ENCODE measurements at regions not wholly inside any gene's neighbourhood (a gene's known extent, or its start where the extent isn't known, plus 50 kb on each side); places are given as distances from the start of the nearest gene placed in this dataset.

GRCh38 chr5:106493910-106494309 is 1176.8 kb downstream of the EFNA5 start:
- ChIA-PET CTCF (no interaction called here), POLR2A (no interaction called here)
- WGBS (ENCODE audit: low lambda C conversion rate) = 96% methylated on average over 2 of the region's 2 CpGs

GRCh38 chr5:106489004-106489403 is 1181.7 kb downstream of the EFNA5 start:
- Histone ChIP-seq H3K4me1 (ENCODE audit: control insufficient read depth in 1 of 2, insufficient read depth in 2 of 2, low read depth in 1 of 2, low read length in 1 of 2) (no peaks in the 10 kb centered on the region; a peak in 1 of 4 replicates), H3K79me2 (ENCODE audit: insufficient read depth) (no peaks in the 10 kb centered on the region), H3K4me2 (no peak overlapping the region), H3K4me3 (ENCODE audit: low read depth in 2 of 2, low read length in 1 of 2) (no peak overlapping the region), H3K27ac (ENCODE audit: low read depth in 2 of 2, low read length in 1 of 2) (no peak overlapping the region; a peak in 1 of 4 replicates), H3F3A (replicated peaks; ENCODE audit: insufficient read depth) (no peaks in the 10 kb centered on the region), H3K36me3 (replicated peaks in 1 of 2; ENCODE audit: control insufficient read depth in 1 of 2, insufficient read depth in 2 of 2, low read length in 1 of 2) (no peaks in the 10 kb centered on the region), H3K9me2 (no peaks in the 10 kb centered on the region), H2AFZ (ENCODE audit: low read depth) (0 out of 2 replicates have a peak overlapping the region, but pooled peaks have one; percentile 3), H3K9ac (no peak overlapping the region), H3K27me3 (ENCODE audit: insufficient read depth) (no peaks in the 10 kb centered on the region), H4K20me1 (ENCODE audit: insufficient read depth) (no peaks in the 10 kb centered on the region), H3K9me3 (no peaks in the 10 kb centered on the region; the same call in 1 of the 2 replicates)
- no peak for DNase-seq
- POLR2A ChIA-PET = no interaction called here
- 68% methylated on average over 3 of the region's 3 CpGs for WGBS (ENCODE audit: low lambda C conversion rate)
- TF ChIP-seq TCF12 (IDR thresholded peaks at IDR 0.05) (no peak), YY1 (IDR thresholded peaks at IDR 0.05; ENCODE audit: low read depth) (no peak), RXRA (IDR thresholded peaks at IDR 0.05; ENCODE audit: borderline replicate concordance, low read depth) (no peak), USF2 (IDR thresholded peaks at IDR 0.05; ENCODE audit: borderline replicate concordance, low read depth, low read length) (no peak), SMC3 (IDR thresholded peaks at IDR 0.05; ENCODE audit: low read depth, low read length) (no peak), GABPA (IDR thresholded peaks at IDR 0.05; ENCODE audit: low read depth) (no peak), GATA2 (CRISPR knock-in tag; IDR thresholded peaks at IDR 0.05) (no peak), IRF3 (IDR thresholded peaks at IDR 0.05; ENCODE audit: low read depth, low read length) (no peak), MEF2A (IDR thresholded peaks at IDR 0.05; ENCODE audit: borderline replicate concordance, low read depth) (no peak), FOXJ3 (CRISPR knock-in tag; IDR thresholded peaks at IDR 0.05) (no peak), JUND (IDR thresholded peaks at IDR 0.05) (no peak)
- CTCF ChIA-PET = no interaction called here

More at GRCh38 chr5:106493910-106494309, 1176.8 kb downstream of the EFNA5 start:
- Histone ChIP-seq H3K4me1 (ENCODE audit: control insufficient read depth in 1 of 2, insufficient read depth in 2 of 2, low read depth in 1 of 2, low read length in 1 of 2) (no peaks in the 10 kb centered on the region; a peak in 1 of 4 replicates), H3K9ac (no peak overlapping the region), H3K27me3 (ENCODE audit: insufficient read depth) (no peaks in the 10 kb centered on the region), H3K4me3 (ENCODE audit: low read depth in 2 of 2, low read length in 1 of 2) (no peak overlapping the region), H2AFZ (ENCODE audit: low read depth) (no peak overlapping the region), H3K36me3 (replicated peaks in 1 of 2; ENCODE audit: control insufficient read depth in 1 of 2, insufficient read depth in 2 of 2, low read length in 1 of 2) (no peaks in the 10 kb centered on the region), H3K79me2 (ENCODE audit: insufficient read depth) (no peaks in the 10 kb centered on the region), H3K9me3 (no peaks in the 10 kb centered on the region; the same call in 1 of the 2 replicates), H3K27ac (ENCODE audit: low read depth in 2 of 2, low read length in 1 of 2) (no peak overlapping the region), H3F3A (replicated peaks; ENCODE audit: insufficient read depth) (no peaks in the 10 kb centered on the region), H3K4me2 (no peak overlapping the region), H4K20me1 (ENCODE audit: insufficient read depth) (no peaks in the 10 kb centered on the region), H3K9me2 (no peaks in the 10 kb centered on the region)
- no peak for DNase-seq
- TF ChIP-seq TAF1 (IDR thresholded peaks at IDR 0.05; ENCODE audit: borderline replicate concordance, low read depth, low read length) (no peak), FOXJ3 (CRISPR knock-in tag; IDR thresholded peaks at IDR 0.05) (no peak), POLR2AphosphoS5 (IDR thresholded peaks at IDR 0.05; ENCODE audit: low read depth, low read length) (no peak), NFIC (IDR thresholded peaks at IDR 0.05; ENCODE audit: borderline replicate concordance) (no peak), RFX5 (IDR thresholded peaks at IDR 0.05; ENCODE audit: low read length) (no peak), REST (IDR thresholded peaks at IDR 0.05; ENCODE audit: low read depth, low read length) (no peak)
